ENCODE measurements at regions not wholly inside any gene's neighbourhood (a gene's known extent, or its start where the extent isn't known, plus 50 kb on each side); places are given as distances from the start of the nearest gene placed in this dataset.

GRCh38 chr10:78782441-78782840, 286.3 kb upstream of the ZMIZ1 start:
- no peak for DNase-seq

- DNase-seq = no peak
Observed at GRCh38 chr10:78783753-78784152, 285.0 kb upstream of the ZMIZ1 start.

GRCh38 chr10:78784546-78784945, 284.2 kb upstream of the ZMIZ1 start:
- no peak for DNase-seq

GRCh38 chr10:78785066-78785465, 283.7 kb upstream of the ZMIZ1 start:
- no peak for DNase-seq

GRCh38 chr10:78785991-78786390, 282.8 kb upstream of the ZMIZ1 start:
- no peak for DNase-seq

- no peak for DNase-seq
Observed at GRCh38 chr10:78787125-78787524, 281.6 kb upstream of the ZMIZ1 start.

- no peak for DNase-seq
Observed at GRCh38 chr10:78794736-78795455, 273.9 kb upstream of the ZMIZ1 start.

GRCh38 chr10:78798976-78799730, 269.6 kb upstream of the ZMIZ1 start:
- DNase-seq = no peak

- DNase-seq = no peak
Observed at GRCh38 chr10:78800006-78800405, 268.8 kb upstream of the ZMIZ1 start.

GRCh38 chr10:78800535-78801320, 268.0 kb upstream of the ZMIZ1 start:
- DNase-seq = no peak

GRCh38 chr10:78802431-78802830, 266.3 kb upstream of the ZMIZ1 start:
- no peak for DNase-seq

GRCh38 chr10:78802866-78803265, 265.9 kb upstream of the ZMIZ1 start:
- peak; percentile 78 for DNase-seq

GRCh38 chr10:78803710-78804109, 265.1 kb upstream of the ZMIZ1 start:
- DNase-seq = no peak

GRCh38 chr10:78804411-78805032, 264.2 kb upstream of the ZMIZ1 start:
- no peak for DNase-seq

- DNase-seq = peak; percentile 99
Observed at GRCh38 chr10:78805176-78805575, 263.6 kb upstream of the ZMIZ1 start.

GRCh38 chr10:78806681-78807221, 262.0 kb upstream of the ZMIZ1 start:
- DNase-seq = no peak

GRCh38 chr10:78807504-78808203, 261.1 kb upstream of the ZMIZ1 start:
- no peak for DNase-seq

GRCh38 chr10:78808286-78808685, 260.5 kb upstream of the ZMIZ1 start:
- no peak for DNase-seq

GRCh38 chr10:78808736-78809367, 259.9 kb upstream of the ZMIZ1 start:
- DNase-seq = no peak

- no peak for DNase-seq
Observed at GRCh38 chr10:78811174-78811573, 257.6 kb upstream of the ZMIZ1 start.

GRCh38 chr10:78812571-78813318, 256.0 kb upstream of the ZMIZ1 start:
- DNase-seq = no peak
